Neural cell (in vitro differentiated cells): ENCODE measurements at regions not wholly inside any gene's neighbourhood (a gene's known extent, or its start where the extent isn't known, plus 50 kb on each side); places are given as distances from the start of the nearest gene placed in this dataset.

ENCODE experiments used
- H2AFZ ChIP-seq: fragments of 200-600, 300-800 bp; sonication (generic), shearing (Covaris generic); 2 replicates; pipeline ENCODE4 v1.6.0; 2014; ENCODE audit warnings: low read depth, mild to moderate bottlenecking, antibody characterized with exemption, low read length, moderate library complexity
- H3F3A ChIP-seq: fragments of 200-600 bp; shearing (Covaris generic); 2 replicates; pipeline ENCODE4 v1.6.1; 2016; ENCODE audit warnings: mild to moderate bottlenecking, moderate library complexity, mixed read lengths, antibody characterized with exemption, low read length; ENCODE audit not compliant: insufficient read depth, poor library complexity, severe bottlenecking
- H3K27ac ChIP-seq: fragments of 200-600, 300-800 bp; sonication (generic), shearing (Covaris generic); 2 replicates; pipeline ENCODE4 v1.5.1; 2014; ENCODE audit warnings: mild to moderate bottlenecking, low read length, moderate library complexity
- H3K27me3 ChIP-seq: fragments of 300-800, 200-600 bp; sonication (generic), shearing (Covaris generic); 2 replicates; pipeline ENCODE4 v1.6.0; 2014; ENCODE audit warnings: mild to moderate bottlenecking, low read depth, low read length, moderate library complexity; ENCODE audit not compliant: insufficient read depth
- H3K36me3 ChIP-seq: fragments of 300-800, 200-600 bp; sonication (generic), shearing (Covaris generic); 2 replicates; pipeline ENCODE4 v1.5.1; 2014; ENCODE audit warnings: mild to moderate bottlenecking, antibody characterized with exemption, low read length, moderate library complexity; ENCODE audit not compliant: insufficient read depth
- H3K4me2 ChIP-seq: fragments of 300-800, 200-600 bp; sonication (generic), shearing (Covaris generic); 2 replicates; pipeline ENCODE4 v1.6.0; 2014; ENCODE audit warnings: mild to moderate bottlenecking, low read length
- H3K4me3 ChIP-seq: fragments of 300-800, 200-600 bp; sonication (generic), shearing (Covaris generic); 2 replicates; pipeline ENCODE4 v1.5.1; 2014; ENCODE audit warnings: mild to moderate bottlenecking, low read length, moderate library complexity
- H3K79me2 ChIP-seq: fragments of 200-600 bp; shearing (Covaris generic); replicated peaks from 2 replicates; pipeline ENCODE4 v1.6.0; 2014; ENCODE audit warnings: mild to moderate bottlenecking, low read length, moderate library complexity; ENCODE audit not compliant: insufficient read depth
- H3K9ac ChIP-seq: fragments of 300-800, 200-600 bp; sonication (generic), shearing (Covaris generic); 2 replicates; pipeline ENCODE4 v1.6.1; 2016; ENCODE audit warnings: mild to moderate bottlenecking, low read length, mixed read lengths
- H3K9me2 ChIP-seq: fragments of 200-600 bp; shearing (Covaris generic); 2 replicates; pipeline ENCODE4 v1.6.1; 2016; ENCODE audit warnings: mild to moderate bottlenecking, low read length, mixed read lengths; ENCODE audit not compliant: insufficient read depth
- H3K9me3 ChIP-seq: fragments of 200-600, 300-800 bp; sonication (generic), shearing (Covaris generic); 2 replicates; pipeline ENCODE4 v1.6.1; 2016; ENCODE audit warnings: mild to moderate bottlenecking, mixed run types, low read length, moderate library complexity, mixed read lengths
- H4K20me1 ChIP-seq: fragments of 200-600 bp; shearing (Covaris generic); 2 replicates; pipeline ENCODE4 v1.6.1; 2016; ENCODE audit warnings: mild to moderate bottlenecking, mixed run types; ENCODE audit not compliant: insufficient read depth
- CTCF ChIP-seq: fragments of 450-650 bp; IDR thresholded peaks from 2 replicates; pipeline ENCODE4 v1.5.1; 2014; ENCODE audit warnings: antibody characterized with exemption, mild to moderate bottlenecking, moderate library complexity; ENCODE audit not compliant: poor library complexity, severe bottlenecking
- EP300 ChIP-seq: fragments of 450-650 bp; conservative IDR thresholded peaks from 2 replicates; pipeline ENCODE4 v1.6.1; 2014; ENCODE audit warnings: antibody characterized with exemption, mild to moderate bottlenecking, moderate library complexity; ENCODE audit not compliant: poor library complexity, severe bottlenecking
- EZH2 ChIP-seq: fragments of 200-600, 300-800 bp; shearing (Covaris generic), sonication (generic); IDR thresholded peaks from 2 replicates; pipeline ENCODE4 v1.6.1; 2014; ENCODE audit warnings: antibody characterized with exemption, low read length, borderline replicate concordance, mild to moderate bottlenecking; ENCODE audit not compliant: insufficient read depth, poor library complexity, severe bottlenecking
- MXI1 ChIP-seq: fragments of 450-650 bp; conservative IDR thresholded peaks from 2 replicates; pipeline ENCODE4 v1.6.1; 2014; ENCODE audit warnings: antibody characterized with exemption, mild to moderate bottlenecking; ENCODE audit not compliant: poor library complexity, severe bottlenecking
- POLR2AphosphoS5 ChIP-seq: IDR thresholded peaks from 2 replicates; pipeline ENCODE4 v1.6.1; 2012
- RAD21 ChIP-seq: fragments of 450-650 bp; conservative IDR thresholded peaks from 2 replicates; pipeline ENCODE4 v1.6.1; 2014; ENCODE audit warnings: antibody characterized with exemption, mild to moderate bottlenecking, moderate library complexity
- SMC3 ChIP-seq: fragments of 450-650 bp; conservative IDR thresholded peaks from 2 replicates; pipeline ENCODE4 v1.6.1; 2014; ENCODE audit warnings: antibody characterized with exemption, mild to moderate bottlenecking, moderate library complexity; ENCODE audit not compliant: poor library complexity
- TAF1 ChIP-seq: IDR thresholded peaks from 2 replicates; pipeline ENCODE4 v1.6.1; 2012; ENCODE audit warnings: low read depth
- TF ChIP-seq, protein P1 (sequence below): IDR thresholded peaks from 2 replicates; pipeline ENCODE4 v1.6.1; 2012; ENCODE audit warnings: borderline replicate concordance

- Histone ChIP-seq H3K36me3 (no peaks in the 10 kb centered on the region), H3K4me2 (no peak overlapping the region), H3K27me3 (no peaks in the 10 kb centered on the region), H3K9ac (no peak overlapping the region), H3K27ac (no peak overlapping the region), H3K4me3 (no peak overlapping the region), H3F3A (no peaks in the 10 kb centered on the region), H3K9me3 (no peaks in the 10 kb centered on the region), H3K79me2 (no peaks in the 10 kb centered on the region), H4K20me1 (no peaks in the 10 kb centered on the region), H3K9me2 (no peaks in the 10 kb centered on the region), H2AFZ (no peak overlapping the region)
- TF ChIP-seq MXI1 (no peak), TAF1 (no peak), EP300 (no peak), EZH2 (no peak), SMC3 (no peak), CTCF (no peak), POLR2AphosphoS5 (no peak), RAD21 (no peak)
- TF ChIP-seq, protein P1, sequence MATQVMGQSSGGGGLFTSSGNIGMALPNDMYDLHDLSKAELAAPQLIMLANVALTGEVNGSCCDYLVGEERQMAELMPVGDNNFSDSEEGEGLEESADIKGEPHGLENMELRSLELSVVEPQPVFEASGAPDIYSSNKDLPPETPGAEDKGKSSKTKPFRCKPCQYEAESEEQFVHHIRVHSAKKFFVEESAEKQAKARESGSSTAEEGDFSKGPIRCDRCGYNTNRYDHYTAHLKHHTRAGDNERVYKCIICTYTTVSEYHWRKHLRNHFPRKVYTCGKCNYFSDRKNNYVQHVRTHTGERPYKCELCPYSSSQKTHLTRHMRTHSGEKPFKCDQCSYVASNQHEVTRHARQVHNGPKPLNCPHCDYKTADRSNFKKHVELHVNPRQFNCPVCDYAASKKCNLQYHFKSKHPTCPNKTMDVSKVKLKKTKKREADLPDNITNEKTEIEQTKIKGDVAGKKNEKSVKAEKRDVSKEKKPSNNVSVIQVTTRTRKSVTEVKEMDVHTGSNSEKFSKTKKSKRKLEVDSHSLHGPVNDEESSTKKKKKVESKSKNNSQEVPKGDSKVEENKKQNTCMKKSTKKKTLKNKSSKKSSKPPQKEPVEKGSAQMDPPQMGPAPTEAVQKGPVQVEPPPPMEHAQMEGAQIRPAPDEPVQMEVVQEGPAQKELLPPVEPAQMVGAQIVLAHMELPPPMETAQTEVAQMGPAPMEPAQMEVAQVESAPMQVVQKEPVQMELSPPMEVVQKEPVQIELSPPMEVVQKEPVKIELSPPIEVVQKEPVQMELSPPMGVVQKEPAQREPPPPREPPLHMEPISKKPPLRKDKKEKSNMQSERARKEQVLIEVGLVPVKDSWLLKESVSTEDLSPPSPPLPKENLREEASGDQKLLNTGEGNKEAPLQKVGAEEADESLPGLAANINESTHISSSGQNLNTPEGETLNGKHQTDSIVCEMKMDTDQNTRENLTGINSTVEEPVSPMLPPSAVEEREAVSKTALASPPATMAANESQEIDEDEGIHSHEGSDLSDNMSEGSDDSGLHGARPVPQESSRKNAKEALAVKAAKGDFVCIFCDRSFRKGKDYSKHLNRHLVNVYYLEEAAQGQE = no peak
Measured at GRCh38 chr2:78127424-78127823, 605.2 kb upstream of the LRRTM4 start.

DNA sequence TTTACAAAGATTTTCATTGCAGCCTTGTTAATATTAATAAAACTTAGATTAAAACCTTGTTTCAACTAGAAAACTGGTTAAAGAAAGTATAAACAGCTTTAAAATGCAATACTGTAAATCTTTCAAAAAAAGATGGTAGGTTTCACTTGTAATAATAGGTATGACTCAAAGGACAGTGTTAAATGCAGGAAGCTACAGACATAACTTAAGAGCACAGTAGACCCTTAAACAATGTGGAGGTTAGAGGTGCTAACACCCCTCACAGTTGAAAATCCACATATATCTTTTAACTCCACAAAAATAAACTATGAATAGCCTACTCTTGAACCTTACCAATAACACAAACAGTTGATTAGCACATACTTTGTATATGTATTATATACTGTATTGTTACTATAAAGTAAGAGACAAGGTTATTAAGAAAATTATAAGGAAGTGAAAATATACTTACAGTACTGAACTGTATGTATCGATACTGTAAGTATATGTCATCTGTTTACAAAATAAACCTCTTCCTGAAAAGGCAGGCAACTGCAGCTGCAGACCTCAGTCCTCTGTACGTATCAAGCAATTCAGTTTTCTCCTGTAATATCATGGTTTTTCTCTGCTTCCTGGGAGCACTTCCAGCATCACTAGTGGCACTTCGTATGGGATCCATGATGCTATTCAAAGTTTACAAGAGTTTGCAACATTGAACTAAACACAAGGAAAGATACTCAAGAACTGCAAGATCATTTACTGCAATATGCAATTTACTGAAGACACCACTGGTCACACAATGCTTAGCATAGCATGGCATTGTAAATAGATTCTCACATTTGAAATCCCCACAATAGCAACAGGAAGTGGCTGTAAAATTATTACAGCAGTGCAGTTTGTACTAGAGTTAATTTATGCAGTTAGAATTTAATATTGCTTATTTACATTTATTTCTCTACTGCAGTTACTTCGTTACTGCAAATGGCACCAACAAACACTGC, 610.5 kb upstream of the LRRTM4 start:
- no peaks in the 10 kb centered on the region for H4K20me1 ChIP-seq
- H3K9me2 ChIP-seq = no peaks in the 10 kb centered on the region
- H3K36me3 ChIP-seq = no peaks in the 10 kb centered on the region
- no peak overlapping the region for H3K27ac ChIP-seq
- no peak overlapping the region for H3K9ac ChIP-seq
- no peak overlapping the region for H3K4me3 ChIP-seq
- no peaks in the 10 kb centered on the region for H3F3A ChIP-seq
- no peak overlapping the region for H3K4me2 ChIP-seq
- H3K9me3 ChIP-seq = no peaks in the 10 kb centered on the region
- TF ChIP-seq CTCF (no peak), EP300 (no peak), SMC3 (no peak), POLR2AphosphoS5 (no peak)
- no peak overlapping the region for H2AFZ ChIP-seq
- no peaks in the 10 kb centered on the region for H3K79me2 ChIP-seq
- H3K27me3 ChIP-seq = no peaks in the 10 kb centered on the region
